ENCODE measurements at regions not wholly inside any gene's neighbourhood (a gene's known extent, or its start where the extent isn't known, plus 50 kb on each side); places are given as distances from the start of the nearest gene placed in this dataset.

DNA sequence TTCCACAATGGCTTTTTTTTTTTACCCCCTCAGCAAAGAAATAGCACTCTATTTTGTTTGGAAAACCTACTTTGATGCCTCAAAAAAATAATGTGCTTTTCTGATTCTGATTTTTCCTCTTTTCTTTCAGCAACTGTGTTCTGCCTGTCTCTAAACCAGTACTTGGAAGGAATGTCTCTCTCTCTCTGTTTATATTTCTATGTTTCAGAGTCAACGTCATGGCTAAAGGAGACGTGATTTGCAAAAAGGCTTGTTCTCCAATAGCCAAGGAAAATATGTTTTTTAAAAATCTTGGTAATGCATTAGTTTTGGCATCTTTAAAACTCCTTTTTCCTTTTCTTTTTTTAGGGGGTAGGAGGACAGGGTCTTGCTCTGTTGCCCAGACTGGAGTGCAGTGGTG, 56.0 kb upstream of the SDK1 start:
- no peak for TF ChIP-seq EZH2phosphoT487 (IDR thresholded peaks at IDR 0.05; ENCODE audit: low read length)
- TF ChIP-seq, protein P1, sequence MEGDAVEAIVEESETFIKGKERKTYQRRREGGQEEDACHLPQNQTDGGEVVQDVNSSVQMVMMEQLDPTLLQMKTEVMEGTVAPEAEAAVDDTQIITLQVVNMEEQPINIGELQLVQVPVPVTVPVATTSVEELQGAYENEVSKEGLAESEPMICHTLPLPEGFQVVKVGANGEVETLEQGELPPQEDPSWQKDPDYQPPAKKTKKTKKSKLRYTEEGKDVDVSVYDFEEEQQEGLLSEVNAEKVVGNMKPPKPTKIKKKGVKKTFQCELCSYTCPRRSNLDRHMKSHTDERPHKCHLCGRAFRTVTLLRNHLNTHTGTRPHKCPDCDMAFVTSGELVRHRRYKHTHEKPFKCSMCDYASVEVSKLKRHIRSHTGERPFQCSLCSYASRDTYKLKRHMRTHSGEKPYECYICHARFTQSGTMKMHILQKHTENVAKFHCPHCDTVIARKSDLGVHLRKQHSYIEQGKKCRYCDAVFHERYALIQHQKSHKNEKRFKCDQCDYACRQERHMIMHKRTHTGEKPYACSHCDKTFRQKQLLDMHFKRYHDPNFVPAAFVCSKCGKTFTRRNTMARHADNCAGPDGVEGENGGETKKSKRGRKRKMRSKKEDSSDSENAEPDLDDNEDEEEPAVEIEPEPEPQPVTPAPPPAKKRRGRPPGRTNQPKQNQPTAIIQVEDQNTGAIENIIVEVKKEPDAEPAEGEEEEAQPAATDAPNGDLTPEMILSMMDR (IDR thresholded peaks at IDR 0.05; ENCODE audit: low read length): no peak
- TF ChIP-seq EZH2 (optimal IDR thresholded peaks at IDR 0.05; ENCODE audit: low read depth, low read length): no peak
- Histone ChIP-seq H3F3A (ENCODE audit: insufficient read depth, low read length) (no peaks in the 10 kb centered on the region), H3K4me3 (ENCODE audit: low read length) (no peak overlapping the region), H3K36me3 (replicated peaks; ENCODE audit: insufficient read depth, low read length) (no peaks in the 10 kb centered on the region), H3K27ac (ENCODE audit: low read length) (no peak overlapping the region), H3K9me2 (replicated peaks; ENCODE audit: insufficient read depth, low read length) (no peaks in the 10 kb centered on the region), H3K9me3 (replicated peaks; ENCODE audit: insufficient read depth, low read length) (no peaks in the 10 kb centered on the region), H4K20me1 (ENCODE audit: insufficient read depth, low read length) (no peaks in the 10 kb centered on the region), H3K9ac (ENCODE audit: low read length) (no peak overlapping the region), H3K27me3 (replicated peaks; ENCODE audit: insufficient read depth, low read length) (no peaks in the 10 kb centered on the region; the same call in 1 of the 2 replicates), H3K79me2 (ENCODE audit: low read length) (no peaks in the 10 kb centered on the region), H3K4me2 (ENCODE audit: low read depth, low read length) (no peak overlapping the region), H2AFZ (ENCODE audit: low read length) (no peak overlapping the region), H3K4me1 (ENCODE audit: low read length) (no peaks in the 10 kb centered on the region)
- DNase-seq: no peak

DNA sequence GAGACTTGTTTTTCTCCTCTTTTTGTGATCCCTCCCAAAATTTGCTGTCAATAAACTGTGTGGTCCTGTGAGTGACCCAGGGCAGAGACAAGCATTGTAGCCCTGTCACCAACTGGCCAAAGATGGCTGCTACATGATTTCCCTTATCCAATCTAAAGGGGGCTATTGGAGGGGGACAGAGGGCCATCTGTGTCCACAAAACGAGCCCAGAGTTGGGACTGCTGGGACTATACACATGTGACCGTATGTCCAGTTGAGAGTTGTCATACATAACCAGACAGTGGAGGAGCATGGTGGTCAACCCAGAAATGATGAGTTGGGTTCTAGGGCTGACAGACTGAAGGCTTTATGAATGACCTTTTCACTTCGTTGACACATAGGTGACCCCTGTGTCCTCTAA, 55.3 kb upstream of the SDK1 start:
- Histone ChIP-seq H3K27ac (ENCODE audit: low read length) (no peak overlapping the region), H2AFZ (ENCODE audit: low read length) (no peak overlapping the region), H3K4me2 (ENCODE audit: low read depth, low read length) (no peak overlapping the region), H3K9me3 (replicated peaks; ENCODE audit: insufficient read depth, low read length) (no peaks in the 10 kb centered on the region), H3K9me2 (replicated peaks; ENCODE audit: insufficient read depth, low read length) (no peaks in the 10 kb centered on the region), H3K4me1 (ENCODE audit: low read length) (no peaks in the 10 kb centered on the region), H3K9ac (ENCODE audit: low read length) (no peak overlapping the region), H3K4me3 (ENCODE audit: low read length) (no peak overlapping the region), H3K79me2 (ENCODE audit: low read length) (no peaks in the 10 kb centered on the region), H3F3A (ENCODE audit: insufficient read depth, low read length) (no peaks in the 10 kb centered on the region), H4K20me1 (ENCODE audit: insufficient read depth, low read length) (no peaks in the 10 kb centered on the region), H3K27me3 (replicated peaks; ENCODE audit: insufficient read depth, low read length) (no peaks in the 10 kb centered on the region; the same call in 1 of the 2 replicates), H3K36me3 (replicated peaks; ENCODE audit: insufficient read depth, low read length) (no peaks in the 10 kb centered on the region)
- no peak for DNase-seq
- no peak for TF ChIP-seq EZH2 (optimal IDR thresholded peaks at IDR 0.05; ENCODE audit: low read depth, low read length)

DNA sequence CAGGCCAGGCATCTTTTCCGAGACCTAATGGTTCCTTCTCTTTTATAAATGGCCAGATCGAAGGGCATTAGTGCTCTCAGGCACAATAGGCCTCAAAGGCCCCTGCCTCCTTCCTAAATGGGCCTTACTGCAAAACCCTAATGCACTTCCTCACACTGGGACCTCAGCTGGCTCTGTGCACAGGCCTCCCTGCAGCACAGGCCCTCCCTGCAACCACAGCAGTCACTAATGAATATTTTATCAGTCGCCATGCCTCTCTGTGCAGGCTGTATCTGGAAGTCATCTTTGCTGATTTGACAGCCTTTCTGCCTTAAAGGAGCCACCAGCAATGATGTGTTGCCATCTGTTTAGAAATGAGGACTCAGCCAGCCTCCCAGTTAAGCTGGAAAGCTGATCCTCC, 54.9 kb upstream of the SDK1 start:
- no peaks in the 10 kb centered on the region for H3F3A ChIP-seq (ENCODE audit: insufficient read depth, low read length)
- H3K27ac ChIP-seq (ENCODE audit: low read length): no peak overlapping the region
- TF ChIP-seq EZH2phosphoT487 (IDR thresholded peaks at IDR 0.05; ENCODE audit: low read length): no peak
- TF ChIP-seq EZH2 (optimal IDR thresholded peaks at IDR 0.05; ENCODE audit: low read depth, low read length): no peak
- TF ChIP-seq, protein P1 (IDR thresholded peaks at IDR 0.05; ENCODE audit: low read length): no peak
- no peaks in the 10 kb centered on the region for H3K9me3 ChIP-seq (replicated peaks; ENCODE audit: insufficient read depth, low read length)
- no peak overlapping the region for H3K4me2 ChIP-seq (ENCODE audit: low read depth, low read length)
- H3K36me3 ChIP-seq (replicated peaks; ENCODE audit: insufficient read depth, low read length): no peaks in the 10 kb centered on the region
- no peaks in the 10 kb centered on the region for H3K79me2 ChIP-seq (ENCODE audit: low read length)
- no peak for DNase-seq
- H3K27me3 ChIP-seq (replicated peaks; ENCODE audit: insufficient read depth, low read length): no peaks in the 10 kb centered on the region; the same call in 1 of the 2 replicates
- H3K4me3 ChIP-seq (ENCODE audit: low read length): no peak overlapping the region
- no peaks in the 10 kb centered on the region for H3K4me1 ChIP-seq (ENCODE audit: low read length)
- H4K20me1 ChIP-seq (ENCODE audit: insufficient read depth, low read length): no peaks in the 10 kb centered on the region
- H3K9ac ChIP-seq (ENCODE audit: low read length): no peak overlapping the region
- no peaks in the 10 kb centered on the region for H3K9me2 ChIP-seq (replicated peaks; ENCODE audit: insufficient read depth, low read length)
- no peak overlapping the region for H2AFZ ChIP-seq (ENCODE audit: low read length)

DNA sequence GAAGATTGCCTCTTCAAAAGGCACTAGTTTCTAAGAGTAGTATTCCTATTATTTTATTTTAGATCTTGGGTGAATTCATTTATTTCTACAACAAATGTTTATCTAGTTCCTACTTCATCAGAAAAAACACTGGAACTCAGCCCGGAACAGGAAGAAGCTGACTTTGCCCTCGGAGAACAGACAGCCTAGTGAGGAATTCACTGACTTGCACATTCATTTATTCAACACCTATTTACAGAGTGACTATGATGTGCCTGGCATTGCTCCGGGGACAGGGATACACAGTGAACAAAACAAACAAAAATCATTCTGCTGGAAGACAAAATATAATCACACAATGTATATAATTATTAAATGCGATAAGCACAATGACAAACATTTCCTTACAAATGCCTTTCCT, 54.4 kb upstream of the SDK1 start:
- no peak for TF ChIP-seq EZH2phosphoT487 (IDR thresholded peaks at IDR 0.05; ENCODE audit: low read length)
- TF ChIP-seq, protein P1 (IDR thresholded peaks at IDR 0.05; ENCODE audit: low read length): no peak
- no peak for TF ChIP-seq EZH2 (optimal IDR thresholded peaks at IDR 0.05; ENCODE audit: low read depth, low read length)
- H4K20me1 ChIP-seq (ENCODE audit: insufficient read depth, low read length): no peaks in the 10 kb centered on the region
- no peak overlapping the region for H3K4me3 ChIP-seq (ENCODE audit: low read length)
- H3K36me3 ChIP-seq (replicated peaks; ENCODE audit: insufficient read depth, low read length): no peaks in the 10 kb centered on the region
- H3K79me2 ChIP-seq (ENCODE audit: low read length): no peaks in the 10 kb centered on the region
- no peak overlapping the region for H3K27ac ChIP-seq (ENCODE audit: low read length)
- no peaks in the 10 kb centered on the region; the same call in 1 of the 2 replicates for H3K27me3 ChIP-seq (replicated peaks; ENCODE audit: insufficient read depth, low read length)
- no peaks in the 10 kb centered on the region for H3F3A ChIP-seq (ENCODE audit: insufficient read depth, low read length)
- H3K4me2 ChIP-seq (ENCODE audit: low read depth, low read length): no peak overlapping the region
- no peak for DNase-seq
- no peaks in the 10 kb centered on the region for H3K4me1 ChIP-seq (ENCODE audit: low read length)
- H3K9ac ChIP-seq (ENCODE audit: low read length): no peak overlapping the region
- H2AFZ ChIP-seq (ENCODE audit: low read length): no peak overlapping the region
- H3K9me3 ChIP-seq (replicated peaks; ENCODE audit: insufficient read depth, low read length): no peaks in the 10 kb centered on the region
- no peaks in the 10 kb centered on the region for H3K9me2 ChIP-seq (replicated peaks; ENCODE audit: insufficient read depth, low read length)

All from MM.1S (cell line).